H1 (cell line): ENCODE measurements at regions not wholly inside any gene's neighbourhood (a gene's known extent, or its start where the extent isn't known, plus 50 kb on each side); places are given as distances from the start of the nearest gene placed in this dataset.

Experiments used
- HDAC6 ChIP-seq: IDR thresholded peaks from one replicate; pipeline ENCODE4 v1.7.1; 2012; ENCODE audit warnings: low read depth, mild to moderate bottlenecking, inconsistent platforms, low read length, moderate library complexity
- SUZ12 ChIP-seq: fragments of 200-600 bp; sonication (generic); IDR thresholded peaks from 2 replicates; pipeline ENCODE4 v1.6.1; 2012; ENCODE audit warnings: mild to moderate bottlenecking, inconsistent platforms, low read length, moderate library complexity, mixed read lengths
- TAF7 ChIP-seq: optimal IDR thresholded peaks from 2 replicates; pipeline ENCODE3; 2011; ENCODE audit warnings: low read depth, mild to moderate bottlenecking, inconsistent platforms, low read length, moderate library complexity, borderline replicate concordance

DNA sequence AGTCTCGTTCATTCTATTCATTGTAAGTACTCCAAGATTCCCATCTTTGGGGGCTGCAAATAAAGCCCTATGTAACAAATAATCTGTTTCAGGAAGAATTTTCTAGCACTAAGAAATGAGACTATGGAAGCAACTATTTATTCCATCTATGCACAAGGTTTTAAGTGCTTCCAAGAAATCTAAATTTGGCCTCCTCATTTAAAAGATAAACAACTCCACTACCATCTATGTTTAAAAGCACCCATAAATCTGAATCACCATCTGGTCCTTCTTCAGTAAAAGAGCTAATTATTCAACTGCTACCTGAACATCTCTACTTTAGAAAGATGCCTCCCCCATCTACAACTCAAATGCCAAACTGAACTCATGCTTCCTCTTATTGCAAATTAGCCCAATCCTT is 547.3 kb upstream of the LRRC4C start (continued):
- TF ChIP-seq TAF7: no peak
- TF ChIP-seq HDAC6: no peak
- TF ChIP-seq SUZ12: no peak
